Gastrocnemius medialis (tissue), 4 donors: ENCODE measurements at regions not wholly inside any gene's neighbourhood (a gene's known extent, or its start where the extent isn't known, plus 50 kb on each side); places are given as distances from the start of the nearest gene placed in this dataset.

ENCODE experiments used
- CTCF ChIP-seq, 5 experiments: fragments of 450-650 bp in 3 of 5; fragments of 200-600 bp in 2 of 5; sonication (generic) in 2 of 5; IDR thresholded peaks in 4 of 5; conservative IDR thresholded peaks in 1 of 5; 1 replicate in 4 of 5; 2 replicates in 1 of 5; pipeline ENCODE4 v1.5.1; 2016 to 2019; ENCODE audit warnings: antibody characterized with exemption in 5 of 5, mild to moderate bottlenecking in 3 of 5, moderate library complexity in 3 of 5
- POLR2A ChIP-seq, 2 donors: fragments of 450-650 bp; IDR thresholded peaks; one replicate each; pipeline ENCODE4 v1.6.1; 2017; ENCODE audit warnings: antibody characterized with exemption in 2 of 2, mild to moderate bottlenecking in 2 of 2, moderate library complexity in 2 of 2

GRCh38 chr21:25273959-25274358, 333.3 kb downstream of the MRPL39 start:
- no peak for TF ChIP-seq POLR2A (IDR thresholded peaks at IDR 0.05)
- TF ChIP-seq CTCF (IDR thresholded peaks at IDR 0.05 in 4 of 5, conservative IDR thresholded peaks at IDR 0.05 in 1 of 5) = no peak
